LHCN-M2 (cell line): ENCODE measurements at regions not wholly inside any gene's neighbourhood (a gene's known extent, or its start where the extent isn't known, plus 50 kb on each side); places are given as distances from the start of the nearest gene placed in this dataset.
"Not testable (repeated sequence)": the region's sequence is repeated elsewhere in the genome, so short reads cannot be mapped to it uniquely, and the experiment has no call there.

Experiments
- DNase-seq: peaks from one replicate; pipeline ENCODE4 v3.0.0-alpha.2; 2012; ENCODE audit warnings: low read depth

DNA sequence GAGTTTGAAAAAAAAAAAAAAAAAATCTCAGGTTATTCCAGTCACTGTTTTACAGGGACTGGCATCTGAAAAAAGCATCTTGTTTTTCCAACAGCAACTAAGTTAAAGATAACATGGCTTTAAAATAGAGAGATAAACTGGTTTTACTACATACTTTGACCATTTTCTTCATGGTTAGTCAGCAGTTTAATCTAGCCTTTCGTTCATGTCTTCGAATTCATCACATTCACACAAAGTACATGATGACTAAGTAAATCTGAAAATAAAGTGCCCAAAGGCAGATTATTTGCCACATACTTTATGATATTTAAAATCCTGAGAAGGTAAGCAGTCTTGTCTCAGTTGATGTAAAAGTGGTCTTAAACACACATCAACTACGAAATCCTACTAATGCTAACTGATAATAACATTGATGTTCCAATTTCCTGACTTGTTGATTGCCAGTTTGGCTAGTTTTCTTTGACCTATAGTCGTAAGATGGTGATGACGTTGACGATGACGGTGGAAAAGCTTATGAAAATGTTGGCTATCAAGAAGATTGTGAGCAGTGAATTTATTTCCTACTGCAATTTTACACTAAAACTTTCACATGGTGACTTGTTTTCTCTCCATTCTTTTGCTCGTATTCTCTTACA, 540.5 kb upstream of the BOD1L1 start:
- DNase-seq = peak; percentile 52

DNA sequence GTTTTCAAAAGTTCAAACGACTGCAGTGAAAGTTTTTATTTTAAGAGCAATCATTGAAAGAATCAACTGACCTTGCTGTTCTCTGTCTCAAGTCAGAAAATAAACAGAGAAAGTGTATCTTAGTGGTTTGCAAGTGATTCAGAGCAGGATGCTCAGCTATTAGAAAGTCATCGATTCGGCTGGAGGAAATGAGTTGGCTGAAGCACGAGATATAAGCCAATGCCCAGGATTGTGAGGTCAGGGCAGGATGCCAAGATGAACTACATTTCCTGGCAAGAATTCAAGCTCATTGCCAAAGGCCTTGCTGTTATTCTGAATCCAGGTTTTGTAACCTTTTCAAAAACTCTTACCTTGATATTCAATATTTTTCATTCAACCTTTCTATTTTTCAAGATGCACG, 541.4 kb upstream of the BOD1L1 start:
- DNase-seq = peak; percentile 98

DNA sequence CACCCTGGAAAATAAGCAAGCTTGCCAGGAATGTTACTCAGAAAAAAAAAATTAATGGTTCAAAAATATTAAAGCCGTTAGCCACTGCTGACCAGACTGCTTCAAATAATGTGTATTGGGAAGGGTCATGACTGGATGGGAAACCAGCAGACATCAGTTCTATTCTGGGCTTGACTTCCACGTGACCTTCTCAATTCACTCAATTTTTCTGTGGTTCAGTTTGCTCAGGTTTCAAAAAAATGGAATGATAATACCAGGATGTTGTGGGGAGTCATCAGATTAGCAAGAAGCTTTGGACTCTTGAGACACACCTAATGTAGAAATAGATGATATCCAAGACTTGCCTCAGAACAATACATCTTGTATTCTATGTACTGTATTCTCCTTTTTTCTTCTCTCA, 541.9 kb upstream of the BOD1L1 start:
- DNase-seq = peak; percentile 96

DNA sequence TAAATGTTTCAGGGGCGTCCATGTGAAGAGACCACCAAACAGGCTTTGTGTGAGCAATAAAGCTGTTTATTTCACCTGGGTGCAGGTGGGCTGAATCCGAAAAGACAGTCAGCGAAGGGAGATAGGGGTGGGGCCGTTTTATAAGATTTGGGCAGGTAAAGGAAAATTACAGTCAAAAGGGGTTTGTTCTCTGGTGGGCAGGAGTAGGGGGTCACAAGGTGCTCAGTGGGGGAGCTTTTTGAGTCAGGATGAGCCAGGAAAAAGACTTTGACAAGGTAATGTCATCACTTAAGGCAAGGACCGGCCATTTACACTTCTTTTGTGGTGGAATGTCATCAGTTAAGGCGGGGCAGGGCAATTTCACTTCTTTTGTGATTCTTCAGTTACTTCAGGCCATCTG, 542.4 kb upstream of the BOD1L1 start:
- not testable (repeated sequence) for DNase-seq

DNA sequence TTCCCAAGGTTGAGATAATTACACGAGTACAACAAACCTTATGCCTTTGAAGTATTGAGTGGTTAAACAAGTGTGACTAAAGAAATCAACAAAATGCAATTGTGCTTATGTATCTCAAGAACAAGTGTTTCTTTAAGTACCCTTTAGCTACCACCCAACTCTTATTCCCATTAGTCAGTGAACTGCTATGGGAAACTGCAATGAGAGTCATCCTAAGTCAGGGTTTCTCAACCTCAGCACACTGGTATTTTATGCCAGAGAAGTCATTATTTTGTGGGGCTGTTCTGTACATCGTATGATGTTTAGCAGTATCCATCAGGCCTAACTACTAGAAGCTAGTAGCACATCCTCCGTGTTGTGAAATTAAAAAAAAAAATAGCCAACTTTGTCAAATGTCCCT, 549.1 kb upstream of the BOD1L1 start:
- DNase-seq = peak; percentile 41

DNA sequence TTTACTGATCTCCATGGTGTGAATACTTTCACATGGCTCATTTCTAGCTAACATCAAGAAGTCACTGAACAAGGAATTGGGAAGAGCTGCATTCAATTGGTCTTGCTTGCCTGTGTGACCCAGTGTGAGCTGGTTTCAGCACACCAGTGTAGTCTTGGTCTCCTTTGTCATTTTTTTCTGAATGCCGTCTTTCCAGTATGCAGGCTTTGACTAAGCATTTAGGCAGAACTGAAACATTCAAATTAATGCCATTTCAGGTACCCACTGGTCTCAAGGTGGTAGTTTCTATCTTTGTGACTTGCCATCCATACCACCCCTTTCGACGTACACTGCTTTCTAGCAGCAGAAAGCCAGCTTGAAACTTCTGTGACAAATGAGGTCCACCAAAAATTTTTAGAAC, 550.5 kb upstream of the BOD1L1 start:
- peak; percentile 35 for DNase-seq

DNA sequence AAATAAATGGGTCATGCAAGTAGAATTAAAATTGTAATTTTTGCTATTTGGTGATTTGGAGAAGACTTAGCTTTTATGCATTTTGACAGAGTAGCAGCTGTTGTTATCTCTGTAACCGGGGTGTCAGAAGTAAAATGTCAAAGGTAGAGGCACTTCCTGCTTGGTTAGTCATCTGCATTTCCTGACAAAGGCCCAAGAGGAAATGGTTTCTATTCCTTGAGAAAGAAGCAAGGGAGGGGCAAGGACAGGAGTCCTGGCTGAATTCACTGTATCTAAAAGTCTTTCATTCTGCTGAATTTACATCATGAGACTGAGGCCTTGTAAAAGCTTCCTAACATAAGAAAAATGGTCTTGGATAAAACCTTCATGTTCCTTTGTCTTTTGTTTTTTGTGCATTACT, 550.9 kb upstream of the BOD1L1 start:
- peak; percentile 94 for DNase-seq

DNA sequence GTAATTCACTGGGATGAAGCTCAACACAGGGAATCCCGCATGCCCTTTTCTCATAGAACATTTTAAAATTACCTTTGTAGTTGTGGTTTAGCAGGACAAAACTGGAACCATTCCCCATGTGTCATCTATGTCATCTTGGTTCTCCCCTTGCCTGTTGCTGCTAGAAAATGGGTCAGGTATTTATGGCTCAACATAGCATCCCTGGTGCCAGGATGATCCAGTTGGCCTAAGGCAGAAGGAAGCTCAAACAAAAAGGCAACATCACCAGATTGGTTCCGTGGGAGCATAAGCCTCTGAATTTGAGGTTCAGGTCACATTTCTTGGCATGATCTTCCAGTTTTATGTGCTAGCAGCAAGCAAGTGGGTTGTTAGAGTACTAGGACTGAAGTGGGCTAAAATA, 552.6 kb upstream of the BOD1L1 start:
- no peak for DNase-seq

DNA sequence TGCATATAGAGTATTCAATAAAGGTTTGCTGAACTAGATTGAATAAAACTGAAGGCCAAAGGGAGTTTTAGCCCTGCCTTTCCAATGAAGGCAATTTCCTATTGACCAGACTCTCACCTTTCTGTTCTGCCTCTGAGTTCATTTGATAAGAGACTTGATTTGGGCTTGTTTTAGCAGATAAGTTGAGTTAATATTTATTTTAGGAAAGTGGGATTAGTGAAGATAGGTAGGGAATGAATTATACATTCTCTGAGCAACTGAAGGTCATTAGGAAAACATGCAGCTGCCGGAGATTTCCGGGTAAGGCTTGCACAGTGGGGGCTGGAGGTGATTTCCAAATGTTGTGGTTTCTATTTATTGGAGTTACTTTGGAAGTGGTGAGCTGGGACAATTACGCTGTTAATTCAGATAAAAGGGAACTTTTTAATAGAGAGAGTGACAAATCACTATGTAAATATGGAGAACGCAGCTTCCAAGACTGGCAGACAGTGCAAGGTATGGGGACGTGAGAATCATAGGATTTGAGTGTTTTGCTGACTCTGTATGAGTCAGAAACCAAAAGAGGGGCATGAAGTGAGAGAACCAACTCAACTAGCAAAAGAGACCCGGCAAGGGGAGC, 553.6 kb upstream of the BOD1L1 start:
- peak; percentile 65 for DNase-seq

DNA sequence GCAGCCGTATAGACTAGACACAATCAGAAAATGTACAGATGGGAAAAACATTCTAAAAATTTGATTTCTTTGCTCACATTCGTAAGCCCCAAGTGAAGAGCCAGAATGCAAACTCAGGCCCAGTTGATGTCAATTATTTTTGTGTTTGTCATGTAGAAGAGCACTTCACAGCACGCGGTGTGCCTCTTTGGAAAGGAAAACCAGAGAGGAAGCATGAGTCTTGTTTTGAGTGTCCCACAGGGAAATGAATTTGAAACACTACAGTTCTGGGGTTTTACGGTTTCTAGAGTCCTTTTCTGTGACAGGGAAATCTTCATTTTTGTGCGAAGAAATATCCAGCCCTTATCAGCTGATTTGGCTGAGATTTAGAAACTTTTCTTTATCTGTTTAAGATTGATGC, 554.6 kb upstream of the BOD1L1 start:
- DNase-seq = no peak

DNA sequence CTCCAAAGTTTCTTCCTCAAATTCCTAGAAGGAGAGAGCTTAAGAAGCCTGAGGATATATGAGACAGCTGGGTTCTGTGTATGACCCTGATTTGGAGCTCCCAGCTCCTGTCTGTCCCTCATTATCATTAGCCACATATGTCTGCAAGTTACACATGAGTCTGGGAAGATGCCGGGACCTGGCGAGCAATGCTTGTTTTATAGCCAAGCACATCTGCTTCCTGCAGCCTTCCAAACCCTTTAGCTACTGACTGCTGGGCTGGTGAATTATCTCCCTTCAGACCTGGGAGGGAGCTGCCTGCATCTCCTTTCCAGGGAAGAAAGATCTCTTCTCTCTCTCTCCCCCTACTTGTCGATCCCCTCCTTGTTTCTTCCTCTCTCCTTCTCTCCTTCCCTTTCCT, 556.7 kb upstream of the BOD1L1 start:
- DNase-seq = peak; percentile 35

DNA sequence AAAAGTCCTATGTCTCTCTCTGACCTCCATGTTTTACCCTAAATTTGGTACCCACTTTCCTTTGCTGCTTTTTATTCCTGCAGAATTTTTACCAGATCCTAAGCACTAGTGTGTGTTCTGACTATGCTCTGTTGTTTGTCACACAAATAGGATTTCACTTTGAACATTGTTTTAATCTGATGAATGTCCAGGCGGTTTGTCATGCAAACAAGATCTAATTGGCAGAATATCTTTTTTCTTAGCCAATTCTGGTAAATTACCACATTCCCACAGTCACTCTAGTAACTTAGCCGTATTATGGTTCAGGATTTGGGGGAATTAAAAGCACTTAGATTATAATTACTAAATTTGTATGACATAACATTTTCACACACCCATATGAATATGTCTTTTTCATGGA, 557.2 kb upstream of the BOD1L1 start:
- no peak for DNase-seq

DNA sequence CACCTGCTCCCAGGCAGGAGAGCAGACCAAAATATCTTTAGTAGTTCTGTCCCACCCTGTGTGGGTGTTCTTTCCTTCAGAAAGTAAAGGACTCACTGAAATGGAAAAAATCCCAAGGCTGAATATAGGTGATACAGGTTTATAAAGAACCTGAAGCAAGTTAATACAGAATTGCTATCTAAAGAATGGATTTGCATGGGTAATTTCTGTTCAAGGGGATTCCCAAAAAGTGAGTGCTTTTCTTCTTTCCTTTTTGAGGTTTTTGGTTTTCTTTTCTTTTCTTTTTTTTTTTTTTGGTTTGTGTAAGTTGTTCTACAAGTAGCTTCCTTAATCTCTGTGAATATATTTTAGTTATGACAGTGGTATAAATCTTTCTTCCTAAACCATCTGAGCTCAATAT, 560.7 kb upstream of the BOD1L1 start:
- DNase-seq = no peak

DNA sequence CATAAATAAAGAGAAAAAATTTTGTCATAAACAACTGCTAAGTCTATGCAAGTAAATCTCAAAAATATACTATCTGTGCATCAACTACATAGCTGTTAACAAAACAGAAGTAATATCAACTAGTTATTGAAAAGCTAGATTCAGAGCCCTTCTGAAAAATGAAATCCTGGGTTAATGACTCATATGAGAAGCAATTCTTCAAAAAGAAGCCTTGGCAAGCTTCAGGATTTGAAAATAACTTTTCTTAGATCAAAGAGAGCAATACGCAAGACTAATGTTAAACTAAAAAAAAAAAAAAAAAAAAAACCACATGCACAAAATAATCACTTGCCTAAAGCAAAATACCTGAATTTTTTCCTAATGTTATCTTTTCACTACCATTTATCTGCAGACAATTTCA, 566.1 kb upstream of the BOD1L1 start:
- DNase-seq = no peak

DNA sequence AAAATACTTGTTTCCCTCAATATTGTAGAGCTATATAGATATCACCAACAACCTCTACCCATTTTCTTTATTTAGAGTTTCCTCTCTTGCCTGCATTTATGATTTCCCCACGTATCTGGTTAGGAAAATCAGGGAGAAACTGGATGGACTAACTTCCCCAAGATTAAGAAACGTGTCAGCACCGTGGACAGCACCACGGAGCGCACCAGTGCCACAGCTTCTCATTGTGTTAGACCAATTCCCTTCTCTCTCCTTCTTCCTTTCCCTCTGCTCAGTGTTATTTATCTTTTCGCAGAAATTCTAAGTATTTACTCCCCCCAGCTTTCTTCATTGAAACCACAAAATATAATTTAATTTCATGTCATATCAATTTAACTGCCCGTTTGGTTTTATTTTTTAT, 568.6 kb upstream of the BOD1L1 start:
- peak; percentile 75 for DNase-seq

DNA sequence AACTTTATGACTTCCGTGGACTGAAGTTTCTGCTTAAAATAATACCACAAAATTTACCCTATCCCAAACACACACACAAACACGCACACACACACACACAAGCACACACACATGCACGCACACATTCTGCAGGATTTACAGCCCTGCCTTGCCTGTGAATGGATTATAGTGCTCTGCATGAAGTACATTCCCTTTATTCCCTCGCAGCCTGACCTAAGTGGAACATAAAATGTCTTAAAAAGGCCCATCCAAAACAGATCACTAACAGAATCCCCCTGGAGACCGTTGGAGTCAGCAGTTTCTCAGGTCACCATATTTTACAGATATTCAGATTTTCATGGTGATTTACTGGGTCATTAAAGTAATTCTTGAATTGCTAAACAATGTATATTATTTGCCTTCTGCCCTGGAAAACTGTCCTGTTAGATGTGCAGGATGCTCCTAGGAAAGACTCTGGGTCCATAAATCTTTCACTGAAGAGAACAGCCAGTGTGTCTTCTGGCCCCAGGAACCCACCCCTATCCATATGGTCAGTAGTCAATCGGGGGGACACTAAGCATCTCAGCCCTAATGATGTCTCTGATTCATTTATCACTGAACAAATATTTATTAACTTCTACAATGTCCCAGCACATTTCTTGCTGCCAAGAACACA, 587.7 kb upstream of the BOD1L1 start:
- DNase-seq = no peak

DNA sequence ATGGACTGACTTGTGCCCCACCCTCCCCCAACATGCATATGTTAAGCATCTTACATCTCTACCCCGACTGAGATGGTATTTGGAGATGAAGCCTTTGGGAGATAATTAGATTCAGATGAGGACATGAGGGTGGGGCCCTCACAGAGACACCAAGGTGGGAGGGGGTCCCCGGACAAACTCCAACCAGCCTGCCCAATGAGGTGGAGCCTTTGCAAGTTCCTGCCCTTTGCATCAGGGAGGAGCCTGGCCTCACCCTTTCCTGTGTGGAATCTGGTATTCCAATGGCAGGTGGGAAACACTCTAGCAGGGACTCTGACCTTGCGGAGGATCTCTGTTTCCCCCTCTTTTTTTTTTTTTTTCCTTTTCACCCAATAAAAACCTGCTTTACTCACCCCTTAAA, 589.9 kb upstream of the BOD1L1 start:
- no peak for DNase-seq

DNA sequence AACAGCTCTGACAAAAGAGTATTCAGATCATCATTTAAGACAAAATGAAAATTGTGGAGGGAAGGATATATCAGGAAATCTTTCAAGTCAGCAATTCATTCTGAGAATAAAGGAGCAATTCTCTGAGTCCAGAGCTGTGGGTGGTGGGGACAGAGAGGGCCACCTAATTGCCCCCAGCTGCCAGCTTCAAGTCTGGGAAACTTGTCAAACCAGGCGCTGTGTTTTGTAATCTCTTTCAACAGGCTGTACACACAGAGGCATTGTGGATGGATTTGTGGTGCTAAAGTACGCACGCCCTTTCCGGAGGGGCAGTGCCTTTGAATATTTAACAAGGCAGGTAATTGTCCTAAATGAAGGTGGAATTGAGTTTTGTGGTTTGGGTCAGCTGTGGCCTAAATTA, 591.1 kb upstream of the BOD1L1 start:
- DNase-seq = no peak

DNA sequence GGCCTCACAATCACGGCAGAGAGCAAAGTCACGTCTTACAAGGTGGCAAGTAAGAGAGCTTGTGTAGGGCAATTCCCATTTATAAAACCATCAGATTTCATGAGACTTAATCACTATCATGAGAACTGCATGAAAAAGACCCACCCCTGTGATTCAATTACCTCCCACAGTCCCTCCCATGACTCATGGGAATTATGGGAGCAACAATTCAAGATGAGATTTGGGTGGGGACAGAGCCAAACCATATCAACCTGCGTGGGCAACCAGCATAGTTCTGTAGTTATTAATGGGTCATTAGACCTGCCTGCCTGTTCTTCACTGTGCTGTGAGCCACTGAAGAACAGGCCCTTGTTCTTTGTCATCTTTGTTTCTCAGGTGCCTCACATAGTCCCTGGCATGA, 593.7 kb upstream of the BOD1L1 start:
- no peak for DNase-seq

DNA sequence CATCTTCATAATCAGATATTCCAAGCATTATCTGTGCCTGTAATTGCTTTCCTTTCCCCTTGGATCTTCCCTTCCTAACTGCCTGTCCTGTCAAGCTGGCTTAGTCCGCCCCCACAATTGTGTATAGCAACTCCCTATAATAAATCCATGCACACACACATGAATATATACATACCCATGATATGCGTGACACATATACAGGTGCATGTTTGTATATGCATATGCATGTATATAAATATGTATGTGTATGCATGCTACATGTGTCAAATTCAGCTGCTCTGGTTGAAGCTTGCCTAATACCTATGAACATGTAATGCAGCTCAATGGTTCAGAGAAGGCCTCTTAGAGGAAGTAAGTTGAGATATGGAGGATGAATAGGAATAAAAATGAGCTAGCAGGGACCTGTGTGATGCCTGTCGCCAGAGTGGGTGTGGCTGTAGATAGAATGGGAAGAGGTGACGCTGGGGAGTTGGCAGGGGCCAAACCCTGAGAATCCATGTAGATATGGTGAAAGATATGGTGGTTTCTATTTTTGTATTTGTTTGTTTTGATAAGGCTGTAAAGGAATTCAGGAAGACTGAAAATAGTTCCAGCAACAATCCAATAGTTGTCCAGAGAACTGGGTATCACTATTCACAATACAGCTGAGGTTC, 595.0 kb upstream of the BOD1L1 start:
- no peak for DNase-seq

DNA sequence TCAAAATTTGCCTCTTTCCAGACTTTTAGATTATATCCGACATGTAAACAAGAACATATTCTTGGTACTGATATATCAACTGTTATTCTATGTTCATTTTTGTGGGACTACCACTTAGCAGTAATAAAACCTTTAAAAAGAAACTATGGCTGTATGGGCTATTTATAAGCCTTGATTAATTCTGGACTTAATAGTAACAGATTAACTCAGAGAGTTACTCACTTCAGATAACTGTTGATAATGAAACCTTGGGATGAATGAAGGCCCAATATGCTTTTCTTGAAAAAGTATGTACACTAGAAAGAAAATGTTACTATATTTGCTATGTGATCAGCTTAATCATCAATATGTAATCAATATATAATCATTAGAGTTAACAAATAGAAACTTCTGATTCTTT, 595.9 kb upstream of the BOD1L1 start:
- DNase-seq = no peak

DNA sequence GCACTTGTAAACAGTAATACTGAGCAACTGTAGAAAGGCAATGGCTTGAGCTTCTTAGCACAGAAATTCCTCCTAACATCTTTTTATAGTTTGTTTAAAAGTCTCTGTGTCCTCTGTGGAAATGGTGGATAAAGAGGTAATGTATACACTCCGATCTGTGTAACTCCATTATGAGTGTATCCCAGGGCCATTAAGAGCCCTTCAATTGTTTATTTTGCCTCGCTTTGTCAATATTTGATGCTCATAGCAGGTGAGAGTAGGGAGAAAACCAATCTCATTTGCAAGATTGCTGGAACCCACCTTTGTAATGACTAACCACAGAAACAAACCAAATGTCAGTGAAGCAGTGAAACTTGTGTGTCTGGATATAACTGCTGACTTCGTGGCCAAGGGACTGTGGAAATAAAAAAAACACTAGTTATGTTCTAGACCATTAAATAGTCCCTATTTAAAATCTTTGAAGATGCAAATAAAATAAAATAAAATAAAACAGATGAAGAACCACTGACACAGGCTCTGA, 598.2 kb upstream of the BOD1L1 start:
- DNase-seq = no peak

DNA sequence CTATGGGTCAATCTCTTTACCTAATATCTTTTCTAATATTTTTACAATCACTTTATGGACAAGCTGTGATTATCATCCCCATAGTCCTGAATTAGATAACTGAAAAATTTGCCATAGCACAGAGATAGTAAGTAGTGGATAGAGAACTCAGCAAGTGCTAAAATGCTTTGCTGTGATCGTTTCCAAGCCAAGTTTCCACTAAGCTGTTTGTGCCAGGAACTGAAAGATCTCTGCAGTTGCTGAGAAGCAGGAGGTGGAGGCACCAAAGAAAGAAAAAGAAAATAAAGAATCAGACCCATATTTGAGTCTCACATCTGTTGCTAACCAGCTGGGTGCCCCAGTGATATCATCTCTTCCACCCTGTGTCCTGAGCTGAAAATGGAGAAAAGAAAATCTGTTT, 605.6 kb upstream of the BOD1L1 start:
- peak; percentile 34 for DNase-seq
